Glutamatergic neuron (in vitro differentiated cells): ENCODE measurements at regions not wholly inside any gene's neighbourhood (a gene's known extent, or its start where the extent isn't known, plus 50 kb on each side); places are given as distances from the start of the nearest gene placed in this dataset.
A peak's percentile ranks its signal among the peaks of the same experiment; 100 is the strongest.
"Not testable (repeated sequence)": the region's sequence is repeated elsewhere in the genome, so short reads cannot be mapped to it uniquely, and the experiment has no call there.

ENCODE experiments used
- DNase-seq: peaks from one replicate; pipeline ENCODE4 v3.0.0; 2022
- H3K27ac Mint-ChIP-seq: one replicate; pipeline ENCODE4 v1.8.0; 2020; ENCODE audit warnings: mild to moderate bottlenecking, mixed read lengths, inconsistent platforms; ENCODE audit not compliant: unreplicated experiment
- H3K27me3 Mint-ChIP-seq: one replicate; pipeline ENCODE4 v1.8.0; 2020; ENCODE audit warnings: mild to moderate bottlenecking, moderate library complexity, mixed read lengths, inconsistent platforms; ENCODE audit not compliant: unreplicated experiment
- H3K36me3 Mint-ChIP-seq: one replicate; pipeline ENCODE4 v1.8.0; 2020; ENCODE audit warnings: mild to moderate bottlenecking, mixed read lengths, inconsistent platforms; ENCODE audit not compliant: unreplicated experiment
- H3K4me1 Mint-ChIP-seq: one replicate; pipeline ENCODE4 v1.8.0; 2020; ENCODE audit warnings: mild to moderate bottlenecking, low read depth, mixed read lengths, inconsistent platforms; ENCODE audit not compliant: unreplicated experiment
- H3K4me3 Mint-ChIP-seq: one replicate; pipeline ENCODE4 v1.8.0; 2020; ENCODE audit warnings: mild to moderate bottlenecking, mixed read lengths, inconsistent platforms; ENCODE audit not compliant: unreplicated experiment
- H3K9me3 Mint-ChIP-seq: one replicate; pipeline ENCODE4 v1.8.0; 2020; ENCODE audit warnings: mild to moderate bottlenecking, moderate library complexity, mixed read lengths, inconsistent platforms; ENCODE audit not compliant: unreplicated experiment
- TF ChIP-seq, protein P1 (sequence below): fragments of 200-600 bp; sonication (generic); IDR thresholded peaks from one replicate; pipeline ENCODE4 v1.5.0; 2021; ENCODE audit not compliant: partially characterized antibody, unreplicated experiment

DNA sequence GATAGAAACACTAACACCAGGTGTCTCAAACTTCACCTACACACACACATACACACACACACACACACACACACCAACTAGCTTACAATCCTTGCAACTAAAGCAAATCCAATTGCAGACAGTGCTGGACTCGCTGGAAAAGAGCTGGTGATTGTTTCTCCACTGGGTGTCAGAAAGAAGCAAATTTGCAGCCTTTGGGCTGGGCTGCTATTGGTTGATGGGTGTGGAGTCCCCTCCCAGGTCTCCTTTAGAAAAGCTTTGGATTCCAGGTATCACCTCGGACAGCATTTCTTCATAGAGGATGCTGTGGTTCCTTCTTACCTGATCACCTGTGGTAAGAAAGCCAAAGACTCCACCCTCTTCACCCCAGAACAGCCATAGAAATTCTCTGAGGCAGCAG is 307.5 kb downstream of the SPATA31A6 start:
- not testable (repeated sequence) for H3K4me1 Mint-ChIP-seq, H3K27me3 Mint-ChIP-seq, H3K4me3 Mint-ChIP-seq, H3K9me3 Mint-ChIP-seq, DNase-seq, H3K36me3 Mint-ChIP-seq, H3K27ac Mint-ChIP-seq

DNA sequence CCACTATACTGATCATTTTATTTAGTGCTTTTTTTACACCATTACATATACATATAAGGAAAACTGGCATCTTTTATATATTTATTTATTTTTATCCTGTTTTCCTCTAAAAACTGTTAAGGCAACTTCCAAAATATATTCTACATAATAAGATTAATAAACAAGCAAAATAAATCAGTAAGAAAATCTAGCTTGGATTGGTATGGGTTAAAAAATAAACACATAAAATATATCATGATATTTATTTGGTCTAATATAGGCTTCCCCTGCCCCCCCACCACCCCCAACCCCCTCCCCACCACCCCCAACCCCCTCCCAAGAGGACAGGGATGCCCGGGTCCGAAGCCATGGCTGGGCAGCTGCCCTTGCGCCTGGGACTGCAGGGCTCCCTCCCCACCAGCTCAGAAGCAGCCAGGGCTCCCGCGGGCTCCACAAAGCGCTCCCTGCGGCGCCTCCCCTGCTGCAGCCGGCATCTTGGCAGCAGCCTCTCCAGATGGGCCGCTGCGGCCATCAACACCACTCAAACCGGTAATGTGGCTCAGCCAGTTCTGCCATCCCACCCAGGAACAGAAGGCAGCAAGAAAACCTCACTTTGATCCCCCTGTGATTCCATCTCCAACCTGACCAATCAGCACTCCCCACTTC is 319.3 kb downstream of the SPATA31A6 start:
- not testable (repeated sequence) for H3K4me1 Mint-ChIP-seq, H3K36me3 Mint-ChIP-seq, H3K4me3 Mint-ChIP-seq, H3K27me3 Mint-ChIP-seq, DNase-seq, H3K9me3 Mint-ChIP-seq, H3K27ac Mint-ChIP-seq

DNA sequence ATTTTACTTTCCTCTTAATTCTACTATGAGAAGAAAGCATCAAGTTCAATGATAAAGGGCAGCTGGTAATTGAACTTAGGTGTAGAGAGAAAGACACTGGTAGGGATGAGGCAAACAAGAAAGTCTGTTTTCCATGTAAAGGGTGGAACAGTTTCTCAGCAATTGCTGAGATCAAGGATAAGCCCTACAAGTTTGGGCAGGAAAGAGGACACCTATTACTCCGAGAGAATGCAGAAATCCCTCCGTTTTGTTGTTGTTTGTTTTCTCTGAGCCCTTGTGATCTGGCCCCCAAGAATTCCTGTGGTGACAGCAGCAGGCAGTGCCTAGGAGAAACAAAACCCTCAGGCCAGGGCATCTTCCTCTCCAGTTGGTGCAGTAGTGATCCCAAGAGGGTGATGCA is 324.7 kb downstream of the SPATA31A6 start:
- H3K4me1 Mint-ChIP-seq, H3K4me3 Mint-ChIP-seq, DNase-seq, H3K27me3 Mint-ChIP-seq, H3K27ac Mint-ChIP-seq, H3K9me3 Mint-ChIP-seq, H3K36me3 Mint-ChIP-seq: not testable (repeated sequence)

DNA sequence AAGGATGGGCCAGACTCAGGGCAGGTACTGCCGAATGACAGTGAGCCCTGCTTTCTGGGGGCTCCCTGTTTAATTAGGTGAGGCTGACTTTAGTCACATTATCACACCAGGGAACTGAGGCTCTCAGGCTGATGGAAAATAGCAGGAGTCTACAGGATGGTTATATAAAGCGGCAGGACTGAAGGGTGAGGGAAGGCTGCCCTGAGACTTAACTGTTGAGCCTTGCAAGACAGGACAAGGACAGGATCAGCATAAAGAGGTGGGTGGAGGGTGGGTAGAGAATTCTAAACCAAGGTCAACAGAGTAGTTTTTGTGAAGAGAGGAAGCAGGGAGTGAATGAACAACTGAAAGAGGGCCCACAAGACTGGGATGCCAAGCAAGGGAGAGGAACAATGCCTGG is 330.1 kb downstream of the SPATA31A6 start:
- not testable (repeated sequence) for H3K4me1 Mint-ChIP-seq, H3K27ac Mint-ChIP-seq, H3K36me3 Mint-ChIP-seq, H3K4me3 Mint-ChIP-seq, H3K9me3 Mint-ChIP-seq, DNase-seq, H3K27me3 Mint-ChIP-seq

DNA sequence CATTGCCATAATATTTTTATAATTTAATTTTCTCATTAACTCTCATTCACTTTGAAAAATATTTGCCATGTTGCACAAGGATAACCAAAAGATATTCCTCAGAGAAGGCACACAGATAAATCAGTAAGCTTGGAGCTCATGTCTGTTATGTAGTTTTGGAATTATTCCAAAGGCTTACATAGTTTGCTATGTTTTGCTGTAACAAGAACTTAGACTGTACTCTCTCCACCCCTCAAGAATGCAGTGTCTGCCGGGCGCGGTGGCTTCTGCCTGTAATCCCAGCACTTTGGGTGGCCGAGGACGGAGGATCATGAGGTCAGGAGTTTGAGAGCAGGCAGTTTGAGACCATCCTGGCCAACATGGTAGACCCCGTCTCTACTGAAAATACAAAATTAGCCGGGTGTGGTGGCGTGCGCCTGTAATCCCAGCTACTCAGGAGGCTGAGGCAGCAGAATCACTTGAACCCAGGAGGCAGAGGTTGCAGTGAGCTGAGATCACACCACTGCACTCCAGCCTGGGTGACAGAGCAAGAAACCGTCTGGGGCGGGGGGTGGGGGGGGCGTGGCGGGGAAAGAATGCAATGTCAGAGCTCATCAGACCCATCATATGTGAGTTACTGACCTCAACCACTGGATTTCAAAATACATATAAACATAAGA is 351.0 kb downstream of the SPATA31A6 start:
- H3K36me3 Mint-ChIP-seq, H3K9me3 Mint-ChIP-seq, H3K4me3 Mint-ChIP-seq, H3K4me1 Mint-ChIP-seq, DNase-seq, H3K27ac Mint-ChIP-seq, H3K27me3 Mint-ChIP-seq: not testable (repeated sequence)

DNA sequence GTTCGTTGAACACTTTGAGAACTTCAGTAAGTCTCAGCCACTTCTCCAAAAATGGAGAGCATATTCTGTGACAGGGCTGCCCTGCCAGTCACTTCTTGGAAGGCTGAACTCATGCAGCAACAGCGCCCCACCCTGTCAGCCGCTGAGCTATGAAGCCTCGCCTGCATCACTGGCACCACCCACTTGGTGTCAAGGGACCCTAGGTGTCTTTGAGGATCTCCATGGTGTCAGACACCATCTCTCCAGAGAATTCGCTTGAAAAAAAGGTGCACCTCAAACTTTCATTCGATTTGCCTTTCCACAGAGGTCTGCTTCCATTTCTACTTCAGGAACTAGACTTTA is 351.5 kb downstream of the SPATA31A6 start:
- H3K27ac Mint-ChIP-seq, H3K27me3 Mint-ChIP-seq, H3K4me3 Mint-ChIP-seq, H3K4me1 Mint-ChIP-seq, H3K9me3 Mint-ChIP-seq, H3K36me3 Mint-ChIP-seq: not testable (repeated sequence)
- peak; percentile 30 for DNase-seq

DNA sequence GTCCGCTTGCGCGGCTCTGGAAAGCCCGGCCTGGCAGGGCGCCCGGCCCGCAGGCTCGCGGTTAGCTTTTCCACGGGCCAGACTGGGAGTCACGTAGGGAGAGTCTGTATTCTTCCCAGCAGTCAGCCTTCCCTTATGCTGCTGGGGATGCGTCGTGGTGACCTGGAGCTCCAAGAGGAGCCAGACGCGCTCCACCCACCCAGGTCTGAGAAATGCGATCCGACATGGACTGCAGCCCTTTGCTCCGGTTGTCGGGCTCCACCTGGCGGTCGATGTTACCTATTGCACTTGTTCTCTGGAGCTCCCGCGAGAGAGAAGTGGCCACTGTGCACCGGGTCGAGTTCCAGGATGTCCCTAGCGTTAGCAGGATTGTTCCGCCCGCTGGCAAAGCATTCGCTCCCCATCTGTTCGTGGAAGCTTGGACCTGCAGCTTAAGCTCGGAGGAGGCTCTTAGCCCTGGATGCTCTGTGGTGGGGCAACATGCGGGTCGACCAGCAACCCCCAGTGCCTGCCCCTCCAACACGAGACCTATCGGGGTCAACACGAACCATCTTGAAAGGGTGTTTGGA is 367.4 kb downstream of the SPATA31A6 start:
- H3K4me1 Mint-ChIP-seq, H3K27me3 Mint-ChIP-seq, H3K27ac Mint-ChIP-seq, H3K36me3 Mint-ChIP-seq, H3K4me3 Mint-ChIP-seq, H3K9me3 Mint-ChIP-seq: not testable (repeated sequence)
- DNase-seq, result peak; percentile 15
- TF ChIP-seq, protein P1, sequence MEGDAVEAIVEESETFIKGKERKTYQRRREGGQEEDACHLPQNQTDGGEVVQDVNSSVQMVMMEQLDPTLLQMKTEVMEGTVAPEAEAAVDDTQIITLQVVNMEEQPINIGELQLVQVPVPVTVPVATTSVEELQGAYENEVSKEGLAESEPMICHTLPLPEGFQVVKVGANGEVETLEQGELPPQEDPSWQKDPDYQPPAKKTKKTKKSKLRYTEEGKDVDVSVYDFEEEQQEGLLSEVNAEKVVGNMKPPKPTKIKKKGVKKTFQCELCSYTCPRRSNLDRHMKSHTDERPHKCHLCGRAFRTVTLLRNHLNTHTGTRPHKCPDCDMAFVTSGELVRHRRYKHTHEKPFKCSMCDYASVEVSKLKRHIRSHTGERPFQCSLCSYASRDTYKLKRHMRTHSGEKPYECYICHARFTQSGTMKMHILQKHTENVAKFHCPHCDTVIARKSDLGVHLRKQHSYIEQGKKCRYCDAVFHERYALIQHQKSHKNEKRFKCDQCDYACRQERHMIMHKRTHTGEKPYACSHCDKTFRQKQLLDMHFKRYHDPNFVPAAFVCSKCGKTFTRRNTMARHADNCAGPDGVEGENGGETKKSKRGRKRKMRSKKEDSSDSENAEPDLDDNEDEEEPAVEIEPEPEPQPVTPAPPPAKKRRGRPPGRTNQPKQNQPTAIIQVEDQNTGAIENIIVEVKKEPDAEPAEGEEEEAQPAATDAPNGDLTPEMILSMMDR, result peak; percentile 46

DNA sequence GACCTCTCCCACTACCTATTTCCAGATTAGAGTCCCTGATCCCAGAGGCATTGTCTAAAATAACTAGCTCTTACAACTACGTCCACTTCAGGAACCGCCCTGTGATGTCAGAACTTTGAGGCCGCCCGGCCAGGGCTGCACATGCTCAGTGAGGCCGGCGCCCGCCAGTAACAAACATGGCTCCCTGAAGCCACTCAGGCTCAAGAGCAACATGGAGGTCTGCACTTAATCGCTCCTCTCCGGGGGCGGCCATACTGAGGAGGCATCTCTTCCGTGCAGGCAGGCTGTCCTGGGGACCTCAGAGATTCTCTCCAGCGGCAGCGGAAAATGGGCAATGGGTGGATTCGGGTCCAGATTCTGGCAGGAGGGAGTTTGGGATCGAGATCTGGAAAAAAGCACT is 385.1 kb downstream of the SPATA31A6 start:
- H3K9me3 Mint-ChIP-seq, H3K4me1 Mint-ChIP-seq, H3K36me3 Mint-ChIP-seq, H3K27me3 Mint-ChIP-seq: not testable (repeated sequence)
- DNase-seq, result peak; percentile 33
- H3K4me3 Mint-ChIP-seq, result peak overlapping the region; percentile 85
- H3K27ac Mint-ChIP-seq, result peak overlapping the region; percentile 86

DNA sequence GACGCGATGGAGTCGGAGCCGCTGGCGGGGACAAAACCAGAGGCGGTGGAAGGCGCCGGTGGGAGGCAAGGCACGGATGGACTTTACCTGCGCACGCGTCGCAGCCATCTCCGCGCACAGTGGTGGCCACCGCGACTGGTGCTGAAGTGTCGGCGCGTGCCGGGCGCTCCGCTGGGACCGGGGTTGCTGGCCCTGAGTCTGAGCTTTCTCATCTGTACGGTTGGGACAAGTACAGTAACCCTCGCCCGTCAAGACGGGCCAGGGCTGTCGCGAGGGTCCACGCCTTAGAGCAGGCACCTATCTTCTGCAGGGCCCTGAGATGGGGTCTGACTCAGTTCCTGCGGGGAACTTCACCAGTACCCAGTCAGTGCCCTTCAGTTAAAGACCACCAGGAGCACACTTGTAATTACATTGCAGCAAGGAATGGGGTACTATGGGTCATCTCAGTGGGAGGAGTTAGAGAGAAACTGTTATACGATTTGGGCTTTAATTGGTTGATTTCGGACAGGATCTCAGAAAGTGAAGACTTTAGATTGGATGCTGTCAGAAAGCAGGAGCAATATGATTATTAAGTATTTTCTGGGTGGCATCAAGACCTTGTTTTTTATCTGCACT is 385.6 kb downstream of the SPATA31A6 start:
- H3K27me3 Mint-ChIP-seq, H3K27ac Mint-ChIP-seq, DNase-seq, H3K9me3 Mint-ChIP-seq, H3K4me1 Mint-ChIP-seq, H3K36me3 Mint-ChIP-seq: not testable (repeated sequence)
- peak overlapping the region; percentile 85 for H3K4me3 Mint-ChIP-seq

DNA sequence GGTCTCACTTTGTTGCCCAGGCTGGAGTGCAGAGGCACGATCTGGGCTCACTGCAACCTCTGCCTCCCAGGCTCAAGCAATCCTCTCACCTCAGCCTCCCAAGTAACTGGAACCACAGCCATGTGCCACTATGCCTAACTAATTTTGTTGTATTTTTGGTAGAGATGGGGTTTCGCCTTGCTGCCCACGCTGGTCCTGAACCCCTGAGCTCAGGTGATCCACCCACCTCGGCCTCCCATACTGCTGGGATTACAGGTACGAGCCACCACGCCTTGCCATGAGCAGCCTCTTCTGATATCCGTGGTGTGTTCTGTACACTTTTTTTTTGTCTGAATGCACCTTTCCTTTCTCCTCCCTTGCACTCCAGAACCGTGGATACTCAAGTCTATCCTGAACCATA is 394.4 kb downstream of the SPATA31A6 start:
- H3K27ac Mint-ChIP-seq, H3K4me1 Mint-ChIP-seq, H3K9me3 Mint-ChIP-seq, H3K36me3 Mint-ChIP-seq, DNase-seq, H3K27me3 Mint-ChIP-seq, H3K4me3 Mint-ChIP-seq: not testable (repeated sequence)
